ENCODE measurements at regions not wholly inside any gene's neighbourhood (a gene's known extent, or its start where the extent isn't known, plus 50 kb on each side); places are given as distances from the start of the nearest gene placed in this dataset.

- TF ChIP-seq EGR2 (tag by site-specific recombination; IDR thresholded peaks at IDR 0.05; ENCODE audit: low read depth): no peak
- TF ChIP-seq GLI4 (tag by site-specific recombination; IDR thresholded peaks at IDR 0.05): no peak
- TF ChIP-seq ZNF169 (tag by site-specific recombination; IDR thresholded peaks at IDR 0.05): no peak
- no peak for TF ChIP-seq CTCF (tag by site-specific recombination; IDR thresholded peaks at IDR 0.05)
- no peak for TF ChIP-seq ZNF175 (tag by site-specific recombination; IDR thresholded peaks at IDR 0.05)
- TF ChIP-seq SETDB1 (IDR thresholded peaks at IDR 0.05; ENCODE audit: insufficient read length, low read length): no peak
- no peak for TF ChIP-seq ZBTB21 (tag by site-specific recombination; IDR thresholded peaks at IDR 0.05)
- TF ChIP-seq TSHZ1 (tag by site-specific recombination; IDR thresholded peaks at IDR 0.05; ENCODE audit: borderline replicate concordance): no peak
Measured at GRCh38 chr2:122736279-122736678, 980.8 kb downstream of the TSN start.
